A673 (cell line): ENCODE measurements at regions not wholly inside any gene's neighbourhood (a gene's known extent, or its start where the extent isn't known, plus 50 kb on each side); places are given as distances from the start of the nearest gene placed in this dataset.

Source experiments
- BruUV-seq: library from RNA; stranded (reverse); fragments of 400-500 nt; replicated peaks from 2 replicates; lab custom pipeline; 2021; lab: Mats Ljungman, UMichigan
- CTCF ChIA-PET: fragments of 300-600 bp; sonication (Branson Sonifier 250); formaldehyde crosslinking; loops from one replicate; lab custom pipeline; 2022; ENCODE audit warnings: antibody characterized with exemption; lab: Charles Lee
- POLR2A ChIA-PET: fragments of 300-600 bp; sonication (Branson Sonifier 250); formaldehyde crosslinking; loops from one replicate; lab custom pipeline; 2022; ENCODE audit warnings: antibody characterized with exemption; ENCODE audit not compliant: low non-redundant PET; lab: Charles Lee
- DNase-seq: peaks from one replicate; pipeline ENCODE4 v3.0.0-alpha.2; 2015; ENCODE audit warnings: low spot score
- H3K27ac ChIP-seq: fragments of 200-600 bp; sonication (generic); 2 replicates; pipeline ENCODE4 v1.5.1; 2016; ENCODE audit warnings: mixed run types, low read depth, mild to moderate bottlenecking, mixed read lengths, antibody characterized with exemption, low read length; ENCODE audit not compliant: poor library complexity, severe bottlenecking
- H3K27me3 ChIP-seq: fragments of 200-600 bp; sonication (generic); replicated peaks from 2 replicates; pipeline ENCODE4 v1.6.1; 2017; ENCODE audit warnings: mixed run types, low read depth, mild to moderate bottlenecking, mixed read lengths, antibody characterized with exemption, low read length; ENCODE audit not compliant: insufficient read depth, poor library complexity
- H3K36me3 ChIP-seq: fragments of 200-600 bp; sonication (generic); 2 replicates; pipeline ENCODE4 v1.6.1; 2016; ENCODE audit warnings: mixed run types, mild to moderate bottlenecking, mixed read lengths, antibody characterized with exemption, low read length; ENCODE audit not compliant: insufficient read depth, poor library complexity, severe bottlenecking
- H3K4me1 ChIP-seq: fragments of 200-600 bp; sonication (generic); 2 replicates; pipeline ENCODE4 v1.6.1; 2017; ENCODE audit warnings: mixed run types, mild to moderate bottlenecking, mixed read lengths, antibody characterized with exemption, low read length; ENCODE audit not compliant: insufficient read depth, poor library complexity, severe bottlenecking
- H3K4me3 ChIP-seq: fragments of 200-600 bp; sonication (generic); 2 replicates; pipeline ENCODE4 v1.5.1; 2016; ENCODE audit warnings: low read depth, mixed run types, mild to moderate bottlenecking, mixed read lengths, low read length; ENCODE audit not compliant: poor library complexity, severe bottlenecking
- H3K9me3 ChIP-seq: fragments of 200-600 bp; sonication (generic); 2 replicates; pipeline ENCODE4 v1.6.1; 2016; ENCODE audit warnings: mixed run types, low read depth, mild to moderate bottlenecking, mixed read lengths, antibody characterized with exemption, low read length; ENCODE audit not compliant: poor library complexity, severe bottlenecking
- EZH2 ChIP-seq: fragments of 200-600 bp; sonication (generic); IDR thresholded peaks from 2 replicates; pipeline ENCODE4 v1.6.1; 2017; ENCODE audit warnings: borderline replicate concordance, low read depth, mild to moderate bottlenecking, mixed read lengths, antibody characterized with exemption, low read length; ENCODE audit not compliant: poor library complexity, severe bottlenecking
- intact Hi-C: fragments of 100-400 bp; cut with micrococcal nuclease; formaldehyde crosslinking; loops from one replicate; pipeline ENCODE4 v1.10.0; 2022; ENCODE audit not compliant: unreplicated experiment
- TF ChIP-seq, protein P1 (sequence below): fragments of 300-800, 200-600 bp; sonication (generic); conservative IDR thresholded peaks from 2 replicates; pipeline ENCODE4 v1.5.1; 2017; ENCODE audit warnings: low read depth, mild to moderate bottlenecking, antibody characterized with exemption, low read length, moderate library complexity, mixed read lengths

DNA sequence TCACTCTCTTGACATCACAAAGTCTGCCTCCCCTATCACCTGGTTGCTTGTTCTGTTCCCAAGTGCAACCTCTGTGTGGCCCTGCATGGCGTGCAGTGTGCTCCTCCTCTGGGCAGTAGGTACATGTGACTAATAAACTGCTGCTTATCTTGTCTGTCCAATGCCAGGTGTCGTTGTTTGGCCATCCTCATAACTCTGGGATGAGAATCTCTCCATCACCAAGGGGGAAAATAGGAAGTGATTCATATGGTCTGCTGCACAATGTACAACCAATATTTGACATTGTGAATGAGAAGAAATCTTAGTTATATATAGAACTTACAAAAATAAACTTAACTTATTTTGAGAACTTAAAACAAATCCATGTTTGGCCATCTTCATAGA is 135.2 kb downstream of the INHBA start:
- H3K27ac ChIP-seq = no peak overlapping the region
- CTCF ChIA-PET = no interaction called here
- DNase-seq = no peak
- no peak for TF ChIP-seq EZH2
- TF ChIP-seq, protein P1, sequence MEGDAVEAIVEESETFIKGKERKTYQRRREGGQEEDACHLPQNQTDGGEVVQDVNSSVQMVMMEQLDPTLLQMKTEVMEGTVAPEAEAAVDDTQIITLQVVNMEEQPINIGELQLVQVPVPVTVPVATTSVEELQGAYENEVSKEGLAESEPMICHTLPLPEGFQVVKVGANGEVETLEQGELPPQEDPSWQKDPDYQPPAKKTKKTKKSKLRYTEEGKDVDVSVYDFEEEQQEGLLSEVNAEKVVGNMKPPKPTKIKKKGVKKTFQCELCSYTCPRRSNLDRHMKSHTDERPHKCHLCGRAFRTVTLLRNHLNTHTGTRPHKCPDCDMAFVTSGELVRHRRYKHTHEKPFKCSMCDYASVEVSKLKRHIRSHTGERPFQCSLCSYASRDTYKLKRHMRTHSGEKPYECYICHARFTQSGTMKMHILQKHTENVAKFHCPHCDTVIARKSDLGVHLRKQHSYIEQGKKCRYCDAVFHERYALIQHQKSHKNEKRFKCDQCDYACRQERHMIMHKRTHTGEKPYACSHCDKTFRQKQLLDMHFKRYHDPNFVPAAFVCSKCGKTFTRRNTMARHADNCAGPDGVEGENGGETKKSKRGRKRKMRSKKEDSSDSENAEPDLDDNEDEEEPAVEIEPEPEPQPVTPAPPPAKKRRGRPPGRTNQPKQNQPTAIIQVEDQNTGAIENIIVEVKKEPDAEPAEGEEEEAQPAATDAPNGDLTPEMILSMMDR = no peak
- no peaks in the 10 kb centered on the region for H3K36me3 ChIP-seq
- H3K9me3 ChIP-seq = no peaks in the 10 kb centered on the region
- no peak overlapping the region for H3K4me3 ChIP-seq
- POLR2A ChIA-PET = no interaction called here
- BruUV-seq = no TSS peak
- H3K4me1 ChIP-seq = no peaks in the 10 kb centered on the region
- H3K27me3 ChIP-seq = peaks cover 15% of the 10 kb centered on the region
- intact Hi-C loops = no loop called here

DNA sequence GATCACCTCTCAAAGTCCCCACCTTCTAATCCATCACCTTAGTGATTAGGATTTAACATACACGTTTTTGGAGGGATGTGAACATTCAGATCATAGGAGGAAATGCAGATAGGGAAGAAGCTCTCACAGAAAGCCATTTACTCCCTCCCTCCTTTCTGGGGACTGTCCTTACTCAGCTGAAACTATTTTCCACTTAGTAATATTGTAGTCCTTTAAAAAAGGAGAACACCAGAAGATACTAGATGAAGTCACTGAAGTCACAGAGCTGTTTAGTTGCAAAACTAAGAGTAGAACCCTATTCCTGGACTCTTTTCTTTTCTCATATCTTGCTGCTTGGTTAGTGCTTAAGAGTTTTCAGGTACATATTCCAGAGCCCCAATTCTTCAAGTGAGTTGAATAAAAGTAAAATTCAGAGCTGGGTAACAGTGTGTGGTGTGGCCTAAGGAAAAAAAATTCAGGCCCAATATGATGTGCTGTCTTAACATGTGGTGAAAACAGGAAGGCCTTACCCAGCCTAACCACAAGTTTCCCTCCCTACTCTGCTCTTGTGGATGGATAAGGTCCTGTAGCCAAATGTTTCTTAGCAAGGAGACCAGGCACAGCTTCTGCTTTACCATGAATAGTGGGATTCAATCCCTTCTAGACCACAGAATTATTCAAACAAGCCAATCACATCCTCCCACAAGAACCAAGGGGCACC is 135.7 kb downstream of the INHBA start:
- CTCF ChIA-PET = no interaction called here
- POLR2A ChIA-PET = no interaction called here
- Histone ChIP-seq H3K4me3 (no peak overlapping the region), H3K9me3 (no peaks in the 10 kb centered on the region), H3K27ac (no peak overlapping the region), H3K36me3 (no peaks in the 10 kb centered on the region), H3K4me1 (no peaks in the 10 kb centered on the region), H3K27me3 (peaks cover 15% of the 10 kb centered on the region)
- DNase-seq = no peak
- intact Hi-C loops = no loop called here
- no peak for TF ChIP-seq EZH2
- TF ChIP-seq, protein P1 = no peak
- BruUV-seq = no TSS peak

DNA sequence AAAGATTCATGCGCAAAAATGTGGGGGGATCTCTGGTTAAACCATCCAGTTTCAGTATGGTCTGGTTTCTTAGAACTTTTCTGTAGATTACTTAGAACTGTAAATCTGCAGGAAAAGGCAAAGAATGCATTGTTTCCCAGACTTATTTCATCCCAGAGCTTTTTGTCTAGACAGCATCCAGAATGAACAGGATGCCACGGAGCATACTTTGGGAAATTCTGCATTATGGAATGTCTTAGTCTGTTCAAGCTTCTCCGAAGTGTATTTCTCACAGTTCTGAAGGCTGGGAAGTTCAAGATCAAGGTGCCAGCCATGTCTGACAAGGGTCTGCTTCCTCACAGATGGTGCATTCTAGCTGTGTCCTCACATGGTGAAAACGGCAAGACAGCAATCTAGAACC is 136.3 kb downstream of the INHBA start:
- intact Hi-C loops = no loop called here
- Histone ChIP-seq H3K27ac (no peak overlapping the region), H3K36me3 (no peaks in the 10 kb centered on the region), H3K27me3 (peaks cover 15% of the 10 kb centered on the region), H3K9me3 (no peaks in the 10 kb centered on the region), H3K4me3 (no peak overlapping the region), H3K4me1 (no peaks in the 10 kb centered on the region)
- ChIA-PET CTCF (no interaction called here), POLR2A (no interaction called here)
- no TSS peak for BruUV-seq
- TF ChIP-seq EZH2 = no peak
- TF ChIP-seq, protein P1 = no peak
- no peak for DNase-seq
